BLaER1 treated with 17β-estradiol and CSF1 and Interleukin-3, amounts not matched to agents 10 nM and 100 nM (cell line): ENCODE measurements at regions not wholly inside any gene's neighbourhood (a gene's known extent, or its start where the extent isn't known, plus 50 kb on each side); places are given as distances from the start of the nearest gene placed in this dataset.
"Not testable (repeated sequence)": the region's sequence is repeated elsewhere in the genome, so short reads cannot be mapped to it uniquely, and the experiment has no call there.

Source experiments
- H3K27ac ChIP-seq, 11 experiments: shearing (Covaris generic); formaldehyde crosslinking; 2 replicates each; pipeline ENCODE4 v1.8.1; 2022
- H3K27me3 ChIP-seq, 11 experiments: shearing (Covaris generic); formaldehyde crosslinking; 2 replicates each; pipeline ENCODE4 v1.8.1; 2022
- H3K36me3 ChIP-seq, 11 experiments: shearing (Covaris generic); formaldehyde crosslinking; 2 replicates each; pipeline ENCODE4 v1.8.1; 2022
- H3K4me1 ChIP-seq, 10 experiments: shearing (Covaris generic); formaldehyde crosslinking; 2 replicates each; pipeline ENCODE4 v1.8.1; 2022
- H3K4me2 ChIP-seq, 11 experiments: shearing (Covaris generic); formaldehyde crosslinking; 2 replicates each; pipeline ENCODE4 v1.8.1; 2022
- H3K4me3 ChIP-seq, 10 experiments: shearing (Covaris generic); formaldehyde crosslinking; 2 replicates each; pipeline ENCODE4 v1.8.1; 2022
- H3K9ac ChIP-seq, 11 experiments: shearing (Covaris generic); formaldehyde crosslinking; 2 replicates each; pipeline ENCODE4 v1.8.1; 2022
- H3K9me3 ChIP-seq, 11 experiments: shearing (Covaris generic); formaldehyde crosslinking; replicated peaks in 1 of 11; 2 replicates each; pipeline ENCODE4 v1.8.1; 2022
- H4K20me1 ChIP-seq, 11 experiments: shearing (Covaris generic); formaldehyde crosslinking; 2 replicates each; pipeline ENCODE4 v1.8.1; 2022
- Cebpa-rat ChIP-seq, 11 experiments: shearing (Covaris generic); IDR thresholded peaks; 2 replicates each; pipeline ENCODE4 v1.8.1; 2022

- no peak for TF ChIP-seq Cebpa-rat (IDR thresholded peaks at IDR 0.05)
- Histone ChIP-seq H3K27me3 (no peaks in the 10 kb centered on the region), H3K4me1 (peaks cover 0 to 19% (median 3%) of the 10 kb centered on the region in 10 experiments; a peak in 8 of 20 replicates)
Observed at GRCh38 chr1:187847531-187847930, 1018.8 kb downstream of the PLA2G4A start.

GRCh38 chr1:187848321-187848720 is 1019.6 kb downstream of the PLA2G4A start:
- H3K9ac ChIP-seq = no peak overlapping the region
- no peaks in the 10 kb centered on the region for H3K27me3 ChIP-seq
- H3K9me3 ChIP-seq = peaks cover 5 to 20% (median 11%) of the 10 kb centered on the region in 11 experiments; a peak in 21 of 22 replicates
- no peak overlapping the region for H3K27ac ChIP-seq
- no peaks in the 10 kb centered on the region for H3K36me3 ChIP-seq
- no peak overlapping the region for H3K4me3 ChIP-seq
- H3K4me2 ChIP-seq = no peak overlapping the region
- no peak for TF ChIP-seq Cebpa-rat (IDR thresholded peaks at IDR 0.05)
- peaks cover 0 to 19% (median 3%) of the 10 kb centered on the region in 10 experiments; a peak in 8 of 20 replicates for H3K4me1 ChIP-seq
- H4K20me1 ChIP-seq = no peaks in the 10 kb centered on the region

More at GRCh38 chr1:187847531-187847930, 1018.8 kb downstream of the PLA2G4A start:
- Histone ChIP-seq H3K4me3 (no peak overlapping the region), H3K36me3 (no peaks in the 10 kb centered on the region), H3K9ac (no peak overlapping the region), H3K27ac (no peak overlapping the region), H3K9me3 (peaks cover 11 to 28% (median 19%) of the 10 kb centered on the region in 11 experiments), H4K20me1 (no peaks in the 10 kb centered on the region), H3K4me2 (no peak overlapping the region)

GRCh38 chr1:187850146-187850545 is 1021.4 kb downstream of the PLA2G4A start:
- H4K20me1 ChIP-seq, H3K9ac ChIP-seq, H3K36me3 ChIP-seq, H3K27me3 ChIP-seq, H3K4me3 ChIP-seq, H3K4me2 ChIP-seq, H3K27ac ChIP-seq: not testable (repeated sequence)
- peaks cover 0 to 22% (median 6%) of the 10 kb centered on the region in 11 experiments; a peak in 12 of 22 replicates for H3K9me3 ChIP-seq
- peaks cover 0 to 27% (median 10%) of the 10 kb centered on the region in 10 experiments; a peak in 11 of 20 replicates for H3K4me1 ChIP-seq

GRCh38 chr1:187853505-187853904 is 1024.8 kb downstream of the PLA2G4A start:
- no peak overlapping the region for H3K4me3 ChIP-seq
- H4K20me1 ChIP-seq = no peaks in the 10 kb centered on the region
- H3K27me3 ChIP-seq = no peaks in the 10 kb centered on the region
- TF ChIP-seq Cebpa-rat (IDR thresholded peaks at IDR 0.05) = no peak
- no peak overlapping the region for H3K27ac ChIP-seq
- H3K9me3 ChIP-seq = peaks cover 0 to 22% (median 6%) of the 10 kb centered on the region in 11 experiments; a peak in 12 of 22 replicates
- H3K4me1 ChIP-seq = peaks cover 0 to 9% (median 6%) of the 10 kb centered on the region in 10 experiments; a peak in 6 of 20 replicates
- no peak overlapping the region for H3K4me2 ChIP-seq
- H3K36me3 ChIP-seq = no peaks in the 10 kb centered on the region
- no peak overlapping the region for H3K9ac ChIP-seq

GRCh38 chr1:187854457-187854856 is 1025.7 kb downstream of the PLA2G4A start:
- Histone ChIP-seq H3K4me3 (no peak overlapping the region), H3K4me2 (peak overlapping the region in 7 of 11 experiments; percentile 2 to 39 (median 9); a peak in 8 of 22 replicates), H3K9ac (no peak overlapping the region), H3K27ac (peak overlapping the region in 6 of 11 experiments; percentile 24 to 52 (median 40); a peak in 9 of 22 replicates), H3K9me3 (peaks cover 0 to 22% (median 6%) of the 10 kb centered on the region in 11 experiments; a peak in 12 of 22 replicates), H3K36me3 (no peaks in the 10 kb centered on the region), H3K27me3 (no peaks in the 10 kb centered on the region), H3K4me1 (peaks cover 0 to 9% (median 6%) of the 10 kb centered on the region in 10 experiments; a peak in 6 of 20 replicates), H4K20me1 (no peaks in the 10 kb centered on the region)
- no peak for TF ChIP-seq Cebpa-rat (IDR thresholded peaks at IDR 0.05)

- H3K4me2 ChIP-seq = no peak overlapping the region
- H3K27me3 ChIP-seq = no peaks in the 10 kb centered on the region
Observed at GRCh38 chr1:187862506-187862905, 1033.8 kb downstream of the PLA2G4A start.

GRCh38 chr1:187870552-187870951 is 1041.8 kb downstream of the PLA2G4A start:
- Histone ChIP-seq H3K27me3 (no peaks in the 10 kb centered on the region), H3K36me3 (no peaks in the 10 kb centered on the region), H3K9me3 (peaks cover 0 to 5% (median 0%) of the 10 kb centered on the region in 11 experiments; a peak in 4 of 22 replicates), H3K9ac (no peak overlapping the region), H3K4me1 (no peaks in the 10 kb centered on the region), H4K20me1 (no peaks in the 10 kb centered on the region), H3K4me2 (no peak overlapping the region), H3K4me3 (no peak overlapping the region), H3K27ac (no peak overlapping the region)
- TF ChIP-seq Cebpa-rat (IDR thresholded peaks at IDR 0.05) = no peak

More at GRCh38 chr1:187862506-187862905, 1033.8 kb downstream of the PLA2G4A start:
- H4K20me1 ChIP-seq = no peaks in the 10 kb centered on the region
- H3K4me3 ChIP-seq = no peak overlapping the region
- H3K27ac ChIP-seq = no peak overlapping the region
- no peak overlapping the region for H3K9ac ChIP-seq
- TF ChIP-seq Cebpa-rat (IDR thresholded peaks at IDR 0.05) = no peak
- no peaks in the 10 kb centered on the region for H3K9me3 ChIP-seq
- no peaks in the 10 kb centered on the region for H3K4me1 ChIP-seq
- H3K36me3 ChIP-seq = no peaks in the 10 kb centered on the region

- H3K4me3 ChIP-seq = no peak overlapping the region
- no peak overlapping the region for H3K27ac ChIP-seq
- H4K20me1 ChIP-seq = no peaks in the 10 kb centered on the region
- no peaks in the 10 kb centered on the region for H3K4me1 ChIP-seq
- no peak overlapping the region for H3K4me2 ChIP-seq
- no peak overlapping the region for H3K9ac ChIP-seq
- no peaks in the 10 kb centered on the region for H3K36me3 ChIP-seq
- no peaks in the 10 kb centered on the region for H3K27me3 ChIP-seq
- peaks cover 0 to 6% (median 0%) of the 10 kb centered on the region in 11 experiments; a peak in 4 of 22 replicates for H3K9me3 ChIP-seq
- TF ChIP-seq Cebpa-rat (IDR thresholded peaks at IDR 0.05) = no peak
Observed at GRCh38 chr1:187871177-187871845, 1042.6 kb downstream of the PLA2G4A start.

- H3K27ac ChIP-seq = no peak overlapping the region
Observed at GRCh38 chr1:187872550-187872949, 1043.8 kb downstream of the PLA2G4A start.

More at GRCh38 chr1:187872550-187872949, 1043.8 kb downstream of the PLA2G4A start:
- Histone ChIP-seq H3K4me3 (no peak overlapping the region), H4K20me1 (no peaks in the 10 kb centered on the region), H3K36me3 (no peaks in the 10 kb centered on the region), H3K4me1 (no peaks in the 10 kb centered on the region), H3K4me2 (no peak overlapping the region), H3K9me3 (peaks cover 0 to 6% (median 0%) of the 10 kb centered on the region in 11 experiments; a peak in 4 of 22 replicates), H3K9ac (no peak overlapping the region), H3K27me3 (no peaks in the 10 kb centered on the region)
- TF ChIP-seq Cebpa-rat (IDR thresholded peaks at IDR 0.05) = no peak
